ENCODE measurements at regions not wholly inside any gene's neighbourhood (a gene's known extent, or its start where the extent isn't known, plus 50 kb on each side); places are given as distances from the start of the nearest gene placed in this dataset.

DNA sequence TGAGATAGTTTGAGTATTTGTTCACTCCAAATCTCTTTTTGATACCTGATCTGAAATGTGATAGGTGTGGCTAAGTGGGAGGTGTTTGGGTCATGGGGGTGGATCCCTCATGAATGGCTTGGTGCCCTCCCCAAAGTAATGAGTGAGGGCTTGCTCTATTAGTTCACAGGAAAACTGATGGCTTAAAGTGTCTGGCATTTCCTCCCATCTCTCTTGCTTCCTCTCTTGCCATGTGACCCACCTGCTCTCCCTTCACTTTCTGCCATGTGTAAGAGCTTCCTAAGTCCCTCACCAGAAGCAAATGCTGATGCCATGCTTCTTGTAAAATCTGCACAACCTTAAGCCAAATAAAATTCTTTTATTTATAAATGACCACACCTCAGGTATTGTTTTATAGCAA is 61.1 kb downstream of the MAD2L1 start:
- TF ChIP-seq, protein P1, sequence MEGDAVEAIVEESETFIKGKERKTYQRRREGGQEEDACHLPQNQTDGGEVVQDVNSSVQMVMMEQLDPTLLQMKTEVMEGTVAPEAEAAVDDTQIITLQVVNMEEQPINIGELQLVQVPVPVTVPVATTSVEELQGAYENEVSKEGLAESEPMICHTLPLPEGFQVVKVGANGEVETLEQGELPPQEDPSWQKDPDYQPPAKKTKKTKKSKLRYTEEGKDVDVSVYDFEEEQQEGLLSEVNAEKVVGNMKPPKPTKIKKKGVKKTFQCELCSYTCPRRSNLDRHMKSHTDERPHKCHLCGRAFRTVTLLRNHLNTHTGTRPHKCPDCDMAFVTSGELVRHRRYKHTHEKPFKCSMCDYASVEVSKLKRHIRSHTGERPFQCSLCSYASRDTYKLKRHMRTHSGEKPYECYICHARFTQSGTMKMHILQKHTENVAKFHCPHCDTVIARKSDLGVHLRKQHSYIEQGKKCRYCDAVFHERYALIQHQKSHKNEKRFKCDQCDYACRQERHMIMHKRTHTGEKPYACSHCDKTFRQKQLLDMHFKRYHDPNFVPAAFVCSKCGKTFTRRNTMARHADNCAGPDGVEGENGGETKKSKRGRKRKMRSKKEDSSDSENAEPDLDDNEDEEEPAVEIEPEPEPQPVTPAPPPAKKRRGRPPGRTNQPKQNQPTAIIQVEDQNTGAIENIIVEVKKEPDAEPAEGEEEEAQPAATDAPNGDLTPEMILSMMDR (conservative IDR thresholded peaks at IDR 0.05; ENCODE audit: low read depth, low read length) = no peak
- no peak for TF ChIP-seq EZH2 (IDR thresholded peaks at IDR 0.05; ENCODE audit: low read length, unreplicated experiment)
